Ovary (tissue), 7 donors: ENCODE measurements at regions not wholly inside any gene's neighbourhood (a gene's known extent, or its start where the extent isn't known, plus 50 kb on each side); places are given as distances from the start of the nearest gene placed in this dataset.

Source experiments
- DNase-seq, 5 donors: peaks; one replicate each; pipeline ENCODE4 v3.0.0-alpha.2; 2019 to 2020
- H3K27ac ChIP-seq, 2 donors: fragments of 200-600 bp; one replicate each; pipeline versions ENCODE4 v1.5.1 to v1.8.0; 2019 to 2022
- H3K27me3 ChIP-seq: fragments of 200-600 bp; one replicate; pipeline ENCODE4 v1.8.0; 2022
- H3K36me3 ChIP-seq: fragments of 200-600 bp; sonication (generic); one replicate; pipeline ENCODE4 v1.5.1; 2019
- H3K4me1 ChIP-seq: one replicate; pipeline ENCODE4 v1.8.1; 2013; ENCODE audit warnings: mild to moderate bottlenecking, moderate library complexity; ENCODE audit not compliant: insufficient read depth
- H3K4me3 ChIP-seq: fragments of 200-600 bp; sonication (generic); one replicate; pipeline ENCODE4 v1.5.1; 2017
- H3K9me3 ChIP-seq, 2 donors: fragments of 200-600 bp in 1 of 2; sonication (generic) in 1 of 2; one replicate each; pipeline versions ENCODE4 v1.5.1 to v1.8.1; 2013 to 2019; ENCODE audit warnings: mild to moderate bottlenecking in 1 of 2, moderate library complexity in 1 of 2
- CTCF ChIP-seq, 3 donors: fragments of 450-650 bp in 2 of 3; fragments of 200-600 bp in 1 of 3; IDR thresholded peaks; one replicate each; pipeline versions ENCODE4 v1.5.1 to v1.8.0; 2016 to 2022; ENCODE audit warnings: antibody characterized with exemption in 3 of 3, mild to moderate bottlenecking in 1 of 3
- EP300 ChIP-seq: sonication (generic); formaldehyde crosslinking; IDR thresholded peaks from one replicate; pipeline ENCODE4 v1.6.1; 2017; ENCODE audit warnings: antibody characterized with exemption
- POLR2A ChIP-seq: fragments of 450-650 bp; IDR thresholded peaks from one replicate; pipeline ENCODE4 v1.6.1; 2017; ENCODE audit warnings: antibody characterized with exemption, mild to moderate bottlenecking, moderate library complexity
- WGBS, 3 donors: extraction: QIAGEN DNeasy Blood & Tissue Kit in 1 of 3; methylation state at CpG; one replicate each; pipeline versions ENCODE4 v1.1.5 to v1.1.7; 2013 to 2017; 5-methylcytosine and 5-hydroxymethylcytosine counted together
- intact Hi-C, 4 donors: fragments of 100-400 bp; cut with DNase I; formaldehyde crosslinking; loops; one replicate each; pipeline versions ENCODE4 v1.11.0 to v1.15.1; 2022 to 2023
- donor health status: DM: no; HTN: no; CAD: no; lungs with moderate emphysema.
- donor health status: DM: no; HTN: no; CAD: no.
- donor health status: Bipolar disorder and iron deficiency.
- donor health status: DM: no; HTN: no; CAD: no.
- donor health status: DM: yes; HTN: yes; CAD: no.

- Histone ChIP-seq H3K9me3 (no peaks in the 10 kb centered on the region), H3K4me3 (no peak overlapping the region), H3K4me1 (no peaks in the 10 kb centered on the region), H3K27ac (no peak overlapping the region), H3K27me3 (no peaks in the 10 kb centered on the region), H3K36me3 (no peaks in the 10 kb centered on the region)
- intact Hi-C loops: no loop called here
- TF ChIP-seq POLR2A: no peak
- no peak for TF ChIP-seq CTCF (IDR thresholded peaks at IDR 0.05)
- no peak for TF ChIP-seq EP300
- no peak for DNase-seq
- WGBS, 3 donors: 91 to 100% (median 92%) methylated on average over 2 of the region's 2 CpGs
These were observed 270.0 kb downstream of the METTL4 start for GRCh38 chr18:2301316-2301715.

- DNase-seq: no peak
- intact Hi-C loops: no loop called here
- H3K4me1 ChIP-seq: no peaks in the 10 kb centered on the region
- H3K27me3 ChIP-seq: no peaks in the 10 kb centered on the region
- no peak overlapping the region for H3K4me3 ChIP-seq
- WGBS, 3 donors: 40 to 56% (median 54%) methylated on average over 1 of the region's 1 CpG
- TF ChIP-seq EP300 (no peak), CTCF (IDR thresholded peaks at IDR 0.05) (no peak), POLR2A (no peak)
- no peaks in the 10 kb centered on the region for H3K36me3 ChIP-seq
- H3K27ac ChIP-seq: no peak overlapping the region
- H3K9me3 ChIP-seq: no peaks in the 10 kb centered on the region
These were observed 269.3 kb downstream of the METTL4 start for GRCh38 chr18:2302012-2302411.

- TF ChIP-seq EP300 (no peak), POLR2A (no peak), CTCF (IDR thresholded peaks at IDR 0.05) (no peak)
- Histone ChIP-seq H3K9me3 (no peaks in the 10 kb centered on the region), H3K27me3 (no peaks in the 10 kb centered on the region), H3K4me3 (no peak overlapping the region), H3K36me3 (no peaks in the 10 kb centered on the region), H3K4me1 (no peaks in the 10 kb centered on the region), H3K27ac (no peak overlapping the region)
- WGBS, 3 donors: 53 to 58% (median 54%) methylated on average over 10 of the region's 10 CpGs
- DNase-seq: no peak
- intact Hi-C loops: no loop called here
These were observed 268.4 kb downstream of the METTL4 start for GRCh38 chr18:2302628-2303516.

- WGBS, 3 donors: 62 to 79% (median 74%) methylated on average over 3 of the region's 3 CpGs
- Histone ChIP-seq H3K27ac (no peak overlapping the region), H3K27me3 (no peaks in the 10 kb centered on the region), H3K36me3 (no peaks in the 10 kb centered on the region), H3K4me3 (no peak overlapping the region), H3K9me3 (no peaks in the 10 kb centered on the region), H3K4me1 (no peaks in the 10 kb centered on the region)
- TF ChIP-seq EP300 (no peak), CTCF (IDR thresholded peaks at IDR 0.05) (no peak), POLR2A (no peak)
- no peak for DNase-seq
- intact Hi-C loops: no loop called here
These were observed 267.6 kb downstream of the METTL4 start for GRCh38 chr18:2303517-2304238.
